ENCODE measurements at regions not wholly inside any gene's neighbourhood (a gene's known extent, or its start where the extent isn't known, plus 50 kb on each side); places are given as distances from the start of the nearest gene placed in this dataset.

GRCh38 chrX:140943513-140943912 is 58.9 kb upstream of the SPANXB1 start:
- POLR2A ChIA-PET (ENCODE audit: partially characterized antibody), result no interaction called here
- Histone ChIP-seq H3K18ac (ENCODE audit: extremely low read depth, low read length) (no peak overlapping the region), H3K14ac (ENCODE audit: insufficient read length) (no peak overlapping the region), H3K23ac (ENCODE audit: insufficient read length) (no peak overlapping the region), H4K91ac (replicated peaks; ENCODE audit: insufficient read length, low read length) (no peak overlapping the region), H3K56ac (replicated peaks; ENCODE audit: insufficient read length, low read depth, low read length) (no peak overlapping the region), H3K79me1 (ENCODE audit: low read depth, low read length) (no peaks in the 10 kb centered on the region), H3K23me2 (ENCODE audit: low read depth, low read length) (no peaks in the 10 kb centered on the region), H3K36me3 (ENCODE audit: control insufficient read depth in 2 of 4, insufficient read depth in 4 of 4, low read length in 3 of 4) (no peaks in the 10 kb centered on the region), H3K9ac (replicated peaks in 1 of 4; ENCODE audit: extremely low read depth in 1 of 4, low read depth in 3 of 4, low read length in 3 of 4) (no peak overlapping the region), H2BK15ac (ENCODE audit: low read length) (no peak overlapping the region), H3K4ac (replicated peaks; ENCODE audit: insufficient read length, low read depth, low read length) (no peak overlapping the region), H2AFZ (ENCODE audit: low read length) (no peak overlapping the region), H2BK20ac (ENCODE audit: low read length) (no peak overlapping the region), H3K9me3 (ENCODE audit: insufficient read depth in 2 of 2, low read depth in 1 of 2, low read length in 1 of 2) (no peaks in the 10 kb centered on the region), H3K27me3 (replicated peaks in 1 of 4; ENCODE audit: control insufficient read depth in 3 of 4, extremely low read depth in 1 of 4, insufficient read depth in 3 of 4, low read length in 3 of 4) (no peaks in the 10 kb centered on the region), H4K8ac (ENCODE audit: extremely low read depth, insufficient read depth, low read length) (no peak overlapping the region), H4K5ac (ENCODE audit: insufficient read length, low read depth, low read length) (no peak overlapping the region), H4K20me1 (replicated peaks in 1 of 2; ENCODE audit: control insufficient read depth in 1 of 2, insufficient read depth in 2 of 2, low read length in 2 of 2) (no peaks in the 10 kb centered on the region), H3K4me3 (ENCODE audit: extremely low read depth in 1 of 4, insufficient read depth in 2 of 4, low read depth in 3 of 4, low read length in 4 of 4) (no peak overlapping the region), H3K79me2 (ENCODE audit: control insufficient read depth in 1 of 2, insufficient read depth in 2 of 2, low read length in 2 of 2) (no peaks in the 10 kb centered on the region), H3K27ac (ENCODE audit: low read depth, low read length) (no peak overlapping the region), H2BK120ac (replicated peaks; ENCODE audit: low read depth, low read length) (no peak overlapping the region), H2BK5ac (ENCODE audit: low read depth, low read length) (no peak overlapping the region), H3K4me2 (ENCODE audit: insufficient read depth in 1 of 2, low read depth in 2 of 2, low read length in 2 of 2) (no peak overlapping the region), H2BK12ac (ENCODE audit: low read depth, low read length) (no peak overlapping the region), H2AK5ac (ENCODE audit: low read depth, low read length) (no peak overlapping the region), H3K4me1 (replicated peaks in 1 of 4; ENCODE audit: control insufficient read depth in 3 of 4, insufficient read depth in 4 of 4, low read length in 3 of 4) (no peaks in the 10 kb centered on the region)
- TF ChIP-seq SIN3A (conservative IDR thresholded peaks at IDR 0.05 in 1 of 2, IDR thresholded peaks at IDR 0.05 in 1 of 2; ENCODE audit: low read depth in 1 of 2, low read length in 2 of 2), result no peak
- 89% methylated on average over 1 of the region's 2 CpGs; no CpG with 5 or more reads in 1 of the 2 experiments for WGBS, 2 experiments (ENCODE audit: extremely low coverage in 1 of 2, insufficient coverage in 1 of 2, insufficient read length in 1 of 2, insufficient replicate concordance in 2 of 2, low coverage in 1 of 2, low lambda C conversion rate in 2 of 2, missing lambda C conversion rate in 1 of 2)
- DNase-seq (ENCODE audit: low read depth in 1 of 2, low spot score in 2 of 2) (no peak), FAIRE-seq (no peak)
- CTCF ChIA-PET (ENCODE audit: partially characterized antibody), result no interaction called here

Data from H1 (cell line).